ENCODE measurements at regions not wholly inside any gene's neighbourhood (a gene's known extent, or its start where the extent isn't known, plus 50 kb on each side); places are given as distances from the start of the nearest gene placed in this dataset.

DNA sequence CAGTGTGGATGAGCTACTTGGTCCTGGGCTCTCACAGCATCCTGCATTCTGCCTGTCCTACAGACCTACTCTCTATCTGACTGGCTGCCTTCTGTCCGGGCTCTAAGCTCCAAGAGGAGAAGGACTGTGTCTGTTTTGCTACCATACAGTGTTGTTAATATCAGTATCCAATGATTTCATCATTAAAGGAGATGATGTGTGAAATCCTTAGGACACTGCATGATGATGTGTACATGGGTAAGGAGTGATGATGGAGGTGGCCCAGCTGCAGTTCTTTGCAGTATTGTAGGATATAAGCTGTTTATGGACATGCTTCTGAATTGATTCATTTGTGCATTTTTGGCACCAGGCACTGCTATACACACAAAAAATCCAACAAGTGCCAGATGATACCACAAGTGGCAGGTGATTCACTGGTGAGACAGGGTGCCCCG lies 536.9 kb upstream of the CDH11 start:
- no peak for DNase-seq

DNA sequence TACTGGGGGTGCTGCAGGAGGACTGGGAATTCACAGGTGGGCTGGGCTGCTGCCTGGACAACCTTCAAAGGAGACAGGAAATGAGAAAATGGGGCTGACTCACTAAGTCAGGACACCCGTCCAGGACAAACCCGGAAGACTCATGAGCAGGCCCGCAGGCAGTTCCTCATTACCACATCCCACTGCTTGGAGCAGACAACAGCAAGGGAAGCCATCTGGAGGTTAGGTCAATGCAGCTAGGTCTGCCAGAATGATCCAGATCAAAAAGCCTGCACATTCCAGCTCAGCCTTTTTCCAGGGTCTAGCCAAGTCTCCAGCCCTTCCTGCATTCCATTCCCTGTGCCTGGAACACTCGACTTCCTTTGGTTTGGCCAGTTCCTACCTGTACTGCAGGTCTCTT lies 536.5 kb upstream of the CDH11 start:
- DNase-seq: peak; percentile 13

DNA sequence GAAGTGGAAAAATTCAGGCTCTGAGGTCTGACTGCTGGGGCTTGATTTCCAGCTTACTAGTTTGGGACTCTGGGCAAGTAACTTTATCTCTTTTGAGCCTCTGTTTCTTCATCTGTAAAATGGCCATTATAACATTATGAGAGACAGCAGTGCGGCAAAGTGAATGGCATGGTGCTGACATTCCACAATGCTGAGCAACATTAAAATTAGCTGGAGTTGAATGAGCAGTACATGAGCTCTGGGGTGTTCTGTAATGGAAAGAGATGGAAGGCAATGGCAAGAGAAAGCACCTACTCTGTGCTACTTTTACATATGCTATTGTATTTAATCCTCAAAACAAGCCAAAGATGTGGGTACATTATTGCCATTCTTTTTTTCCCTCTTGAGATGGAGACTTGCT lies 535.7 kb upstream of the CDH11 start:
- DNase-seq: no peak

DNA sequence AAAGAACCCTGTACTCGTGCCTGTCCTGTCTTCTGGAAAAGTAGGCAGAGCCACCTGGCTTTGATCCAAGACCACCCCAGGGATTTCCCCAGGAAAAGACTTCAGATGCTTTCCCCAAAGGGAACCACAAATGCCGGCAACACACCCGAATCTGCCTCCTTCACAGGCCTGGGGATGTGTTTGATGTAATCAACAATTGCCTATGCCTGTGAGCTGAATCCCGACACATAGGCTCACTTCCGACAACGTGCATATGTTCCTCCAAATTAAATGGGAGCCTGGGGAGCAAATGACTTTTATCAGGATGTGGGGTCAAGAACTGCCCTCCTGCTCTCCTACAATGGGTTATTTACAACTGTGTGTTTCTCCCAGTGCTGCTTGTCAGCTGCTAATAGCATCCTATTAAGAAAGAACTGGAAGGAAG lies 535.2 kb upstream of the CDH11 start:
- DNase-seq: no peak

DNA sequence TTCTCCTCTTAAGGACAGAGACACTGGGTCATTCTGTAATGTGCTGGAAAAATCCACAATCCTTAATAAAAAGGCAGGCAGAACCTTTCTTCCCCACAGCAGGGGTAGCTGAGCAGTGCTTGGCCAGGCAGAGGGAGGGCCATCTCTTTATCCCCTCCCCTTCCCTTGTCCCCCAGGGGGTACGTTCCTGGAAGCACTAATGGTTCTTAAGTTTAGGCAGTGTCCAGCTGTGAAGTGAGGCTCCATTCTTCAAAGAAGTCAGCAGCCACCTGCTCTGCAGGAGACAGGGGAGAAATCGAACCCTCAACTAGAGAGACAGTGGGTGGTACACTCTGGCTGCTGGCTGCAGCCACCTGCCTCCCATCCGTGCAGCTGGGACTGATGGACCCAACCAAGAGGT lies 533.9 kb upstream of the CDH11 start:
- no peak for DNase-seq

DNA sequence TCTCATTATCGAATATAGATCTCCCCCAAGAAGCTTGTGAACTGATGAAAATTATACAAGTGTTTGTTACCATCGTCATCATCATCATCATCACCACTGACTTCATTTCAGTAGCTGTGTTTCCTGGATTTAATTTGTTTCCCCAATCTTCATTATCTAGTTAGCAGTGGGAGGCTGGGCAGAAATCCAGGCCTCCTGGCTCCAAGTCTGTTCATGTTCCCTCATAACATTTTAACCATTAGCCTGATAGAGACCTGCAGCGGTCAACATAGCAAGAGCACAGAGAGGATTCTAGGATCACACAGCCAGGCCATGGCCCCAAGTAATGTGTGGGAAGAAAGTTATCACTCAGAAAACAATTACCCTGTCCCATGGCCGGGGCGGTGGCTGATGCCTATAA lies 526.2 kb upstream of the CDH11 start:
- DNase-seq: no peak

DNA sequence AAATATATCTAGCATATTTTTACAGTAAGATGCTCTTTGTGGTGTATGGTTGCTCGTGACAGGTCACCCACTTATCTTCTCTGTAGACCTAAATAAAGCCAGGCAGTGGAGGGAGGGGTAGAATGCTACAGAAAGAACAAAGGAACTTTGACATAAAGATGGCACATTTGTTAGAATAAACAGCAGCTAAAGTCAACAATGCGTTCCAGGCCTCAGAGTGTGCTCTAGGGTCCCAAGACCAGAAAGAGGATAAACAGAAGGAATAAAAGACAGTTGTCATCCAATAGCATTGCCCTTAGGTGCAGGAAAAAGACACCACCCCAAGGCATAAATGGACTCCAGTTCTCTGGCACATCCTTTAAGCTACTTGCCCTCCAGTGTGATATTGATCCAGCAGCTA lies 523.0 kb upstream of the CDH11 start:
- no peak for DNase-seq

DNA sequence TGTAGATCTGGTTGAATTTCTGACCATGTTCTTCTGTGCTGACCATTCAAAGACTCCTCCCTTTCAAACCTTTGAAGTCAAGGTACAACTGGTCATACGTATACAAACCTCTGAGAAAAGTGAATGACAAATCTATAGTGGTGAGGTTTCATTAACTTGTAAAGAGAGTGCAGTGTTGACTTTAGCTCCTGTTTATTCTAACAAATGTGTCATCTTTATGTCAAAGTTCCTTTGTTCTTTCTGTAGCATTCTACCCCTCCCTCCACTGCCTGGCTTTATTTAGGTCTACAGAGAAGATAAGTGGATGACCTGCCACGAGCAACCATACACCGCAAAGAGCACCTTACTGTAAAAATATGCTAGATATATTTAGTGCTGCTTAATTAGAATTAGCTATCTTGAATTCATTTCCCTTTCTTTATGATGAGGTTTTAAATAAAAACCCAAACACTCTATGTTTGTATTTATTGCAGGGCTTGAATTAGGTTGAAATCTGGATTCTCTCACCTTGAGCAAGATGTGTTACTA lies 520.0 kb upstream of the CDH11 start:
- DNase-seq: no peak

DNA sequence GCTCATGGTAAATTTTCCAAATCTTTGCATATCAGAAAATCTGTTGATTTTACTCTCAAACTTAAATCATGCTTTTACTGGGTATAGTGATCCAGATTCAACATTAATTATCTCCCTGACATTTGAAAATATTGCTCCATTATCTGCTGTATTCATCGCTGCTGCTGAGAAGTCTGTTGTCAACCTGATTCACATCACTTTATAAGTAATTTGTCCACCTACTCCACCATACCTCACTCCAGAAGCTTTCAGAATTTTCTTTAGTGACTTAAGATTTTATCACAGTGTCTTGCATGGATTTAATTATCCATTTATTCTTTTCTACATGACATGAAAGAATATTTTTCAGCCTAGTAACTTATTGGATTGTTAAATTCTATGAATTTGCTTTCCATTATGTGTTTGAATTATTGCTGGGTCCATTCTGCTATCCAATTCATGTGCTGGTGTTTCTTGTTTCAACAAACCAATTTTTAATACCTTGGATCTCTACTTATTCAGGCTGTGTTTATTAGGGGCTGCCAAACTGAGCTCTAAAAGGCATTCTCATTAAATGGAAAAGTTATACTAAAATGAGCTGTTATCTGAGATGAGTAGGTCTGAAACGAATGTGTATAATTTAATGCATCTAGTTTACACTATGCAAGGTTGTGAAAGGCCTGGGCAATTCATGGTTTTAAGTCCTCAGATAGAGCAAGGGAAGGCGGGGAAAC lies 519.3 kb upstream of the CDH11 start:
- no peak for DNase-seq

DNA sequence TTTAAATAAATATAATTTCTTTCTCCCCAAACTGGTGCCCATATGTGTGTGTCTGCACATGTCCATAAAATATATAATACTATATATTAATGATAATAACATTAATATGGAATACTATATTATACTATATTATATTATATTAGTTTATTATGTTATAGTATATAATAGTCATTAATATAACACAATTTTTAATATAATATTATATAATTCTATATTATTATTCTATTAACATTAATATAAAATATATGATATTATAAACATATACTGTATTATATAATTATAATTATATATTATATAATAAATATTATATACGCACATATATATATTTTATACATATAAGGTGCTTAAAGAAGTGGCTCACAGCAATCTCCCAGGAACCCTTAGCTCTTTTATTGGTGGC lies 513.0 kb upstream of the CDH11 start:
- DNase-seq: no peak

DNA sequence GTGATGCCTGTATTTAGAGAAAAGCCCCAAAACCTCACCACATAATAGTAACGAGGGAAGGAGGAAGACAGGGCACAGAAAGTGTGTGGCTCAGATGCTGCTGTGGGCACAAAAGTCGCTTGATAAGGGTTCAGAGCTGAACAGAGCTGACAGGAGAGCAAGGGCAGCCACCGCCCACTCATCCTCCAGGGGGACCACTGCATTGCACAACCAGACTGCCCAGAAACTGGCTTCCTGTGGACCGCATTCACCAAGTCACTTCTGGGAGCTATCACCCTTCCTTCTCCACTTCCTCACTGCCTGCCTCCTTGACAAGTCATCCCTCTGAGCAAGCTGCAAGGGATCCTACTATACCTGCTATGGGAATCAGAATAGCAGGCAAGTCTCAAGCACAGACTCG lies 512.4 kb upstream of the CDH11 start:
- DNase-seq: peak; percentile 56

DNA sequence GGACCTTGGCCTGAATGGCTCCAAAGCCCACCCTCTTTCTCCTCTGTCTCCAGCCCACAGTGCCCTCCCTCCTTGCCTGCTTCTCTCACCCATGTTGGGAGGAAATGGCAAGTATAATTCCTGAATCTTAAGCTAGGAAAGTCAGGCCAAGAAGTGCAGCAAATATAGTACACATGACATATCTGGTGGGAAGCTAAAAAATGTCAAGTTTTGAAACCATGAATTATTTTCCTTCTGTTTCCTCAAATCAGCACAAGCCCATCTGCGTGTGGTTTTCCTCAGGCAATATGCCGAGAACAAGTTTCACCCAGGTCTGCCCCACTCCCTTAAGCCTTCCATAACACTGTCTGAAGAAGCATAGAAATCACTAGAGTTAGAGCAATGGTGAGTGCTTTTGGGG lies 502.8 kb upstream of the CDH11 start:
- DNase-seq: peak; percentile 75

DNA sequence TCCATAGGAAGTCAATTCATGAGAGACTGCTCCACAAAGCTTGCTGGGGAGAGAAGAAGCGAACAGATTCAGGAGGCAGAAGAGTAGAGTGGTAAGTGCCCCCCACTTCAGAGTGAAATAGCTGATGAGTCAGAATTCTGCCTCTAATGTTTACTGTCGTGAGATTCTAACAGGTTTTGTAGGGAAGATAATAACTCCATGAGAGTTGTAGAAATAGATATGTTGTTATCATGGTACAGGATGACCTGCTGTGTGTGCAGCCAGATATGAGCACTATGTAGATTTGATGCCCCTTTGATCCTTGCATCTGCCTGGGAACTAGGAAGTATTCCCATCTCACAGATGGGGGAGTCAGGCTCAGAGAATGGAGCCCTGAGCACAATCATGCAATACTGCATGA lies 502.4 kb upstream of the CDH11 start:
- peak; percentile 30 for DNase-seq

DNA sequence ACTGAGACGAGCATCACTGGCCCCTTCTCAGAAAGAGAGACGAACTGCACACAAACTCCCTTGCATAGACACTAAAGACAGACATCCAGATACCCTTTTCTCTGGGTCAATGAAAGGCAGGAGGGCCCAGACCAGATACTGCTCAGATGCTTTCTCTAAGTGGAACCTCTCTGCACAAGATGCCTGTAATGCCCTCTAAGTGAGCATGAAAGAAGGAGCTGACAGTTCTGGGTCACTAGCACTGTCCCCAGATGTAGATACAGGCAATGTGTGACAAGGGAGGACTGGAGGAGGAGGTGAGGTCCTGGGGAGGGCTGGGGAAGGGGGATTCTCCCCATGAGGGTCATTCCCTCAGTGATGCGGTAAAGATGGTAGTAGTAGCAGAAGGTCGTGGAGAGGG lies 501.0 kb upstream of the CDH11 start:
- no peak for DNase-seq

DNA sequence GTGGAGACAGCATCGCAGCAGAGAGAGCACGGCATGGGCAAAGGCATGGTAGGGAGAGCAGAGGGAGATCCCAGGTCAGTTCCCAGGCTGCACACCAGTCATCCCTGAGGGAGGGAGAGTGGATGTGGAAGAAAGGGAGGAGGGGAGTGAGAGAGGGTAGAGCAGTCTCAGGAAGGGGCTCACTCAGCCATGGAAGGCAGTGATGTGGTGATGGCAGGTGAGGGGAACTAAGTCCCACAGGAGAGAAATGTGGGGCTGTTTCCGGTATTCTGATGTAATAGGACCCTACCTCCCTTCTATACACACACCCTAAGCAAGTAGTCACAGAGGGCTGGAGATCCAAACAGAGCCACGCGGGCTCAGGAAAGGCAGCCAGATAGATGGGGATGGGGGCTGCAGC lies 500.3 kb upstream of the CDH11 start:
- no peak for DNase-seq

DNA sequence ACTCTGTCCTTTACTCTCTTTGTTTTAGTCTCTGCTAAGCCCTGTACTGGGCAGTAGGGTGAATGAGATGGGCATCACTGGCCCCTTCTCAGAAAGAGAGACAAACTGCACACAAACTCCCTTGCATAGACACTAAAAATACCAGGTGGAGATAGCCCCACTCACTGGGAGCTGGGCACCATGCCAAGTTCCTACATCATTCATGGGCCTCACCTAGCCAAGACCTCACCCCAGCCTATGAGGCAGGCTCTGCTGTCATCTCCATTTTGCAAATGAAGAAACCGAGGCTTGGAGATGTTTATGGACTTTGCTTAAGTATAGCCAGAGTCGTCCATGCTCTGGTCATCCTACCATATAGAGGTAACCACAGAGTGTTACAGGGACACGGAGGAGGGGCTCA lies 499.8 kb upstream of the CDH11 start:
- no peak for DNase-seq

DNA sequence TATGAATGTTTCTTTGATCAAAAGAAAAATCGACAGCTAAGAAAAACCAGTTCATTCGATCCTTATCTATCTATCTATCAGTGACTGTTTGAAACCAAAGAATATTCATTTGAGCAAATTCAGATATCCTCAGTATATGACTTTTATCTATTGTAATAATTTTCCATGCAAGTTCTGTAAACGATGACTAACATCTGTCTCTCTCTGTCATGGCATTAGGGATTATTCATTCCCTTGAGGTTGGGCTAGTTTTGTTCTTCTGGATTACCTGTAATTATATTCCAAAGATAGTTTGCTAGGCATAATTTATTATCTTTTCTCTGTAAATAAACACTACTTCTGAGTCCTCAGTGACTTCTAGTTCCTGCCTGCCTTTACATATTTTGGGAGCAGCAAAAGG lies 497.7 kb upstream of the CDH11 start:
- no peak for DNase-seq

DNA sequence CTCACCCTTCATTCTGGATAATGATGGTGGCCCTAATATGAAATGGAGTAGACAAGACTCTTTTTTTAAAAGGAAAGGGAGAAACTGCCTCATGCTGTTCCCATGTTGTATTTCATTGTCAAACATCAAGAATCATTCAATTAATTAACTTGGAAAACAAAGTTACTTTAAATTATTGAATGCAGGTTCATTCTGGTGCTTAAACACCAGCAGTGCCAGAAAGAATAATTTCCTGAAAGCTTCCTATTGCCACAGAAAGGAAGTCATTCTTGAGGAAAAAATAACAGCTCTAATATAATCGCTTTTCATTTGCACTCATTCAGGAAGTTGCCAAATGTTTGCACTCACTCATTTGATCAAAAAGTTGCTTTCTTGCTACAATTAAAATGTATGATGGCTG lies 497.1 kb upstream of the CDH11 start:
- no peak for DNase-seq

DNA sequence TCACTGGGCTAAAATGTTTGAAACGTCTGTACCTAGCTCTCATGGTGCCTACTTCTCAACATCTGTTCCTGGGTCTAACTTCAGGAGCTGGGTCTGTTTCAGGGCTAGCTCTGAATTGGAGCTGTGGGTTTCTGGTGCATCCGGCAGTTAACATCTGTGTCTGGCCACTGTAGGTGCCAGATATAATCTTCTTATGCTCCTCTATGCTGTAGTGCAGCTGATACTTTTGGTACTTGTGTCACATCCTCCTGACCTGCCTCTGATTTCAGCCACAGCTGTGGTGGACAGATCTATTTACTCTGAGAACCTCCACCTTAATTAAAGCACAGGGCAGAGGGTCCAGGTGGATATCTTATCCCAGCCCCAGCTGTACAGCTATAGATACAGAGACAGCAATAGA lies 496.5 kb upstream of the CDH11 start:
- peak; percentile 47 for DNase-seq

DNA sequence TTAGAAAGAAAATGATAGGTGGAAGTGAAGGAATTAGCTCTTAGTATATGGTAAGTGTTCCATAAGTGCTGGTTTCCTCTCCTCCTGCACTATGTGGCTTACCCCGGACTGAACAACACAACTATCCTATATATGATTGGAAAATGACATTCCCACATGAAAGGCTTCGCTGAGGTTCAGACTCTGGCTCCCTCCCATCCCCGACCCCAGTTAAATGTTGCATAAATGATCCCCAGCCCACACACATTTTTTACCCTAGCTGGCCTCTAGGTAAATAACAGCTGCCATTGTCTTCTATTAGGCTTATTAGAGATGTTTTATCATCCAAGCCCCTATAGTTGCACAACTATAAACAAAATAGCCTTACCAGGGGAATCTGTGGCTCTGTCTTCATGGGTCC lies 495.6 kb upstream of the CDH11 start:
- no peak for DNase-seq

DNA sequence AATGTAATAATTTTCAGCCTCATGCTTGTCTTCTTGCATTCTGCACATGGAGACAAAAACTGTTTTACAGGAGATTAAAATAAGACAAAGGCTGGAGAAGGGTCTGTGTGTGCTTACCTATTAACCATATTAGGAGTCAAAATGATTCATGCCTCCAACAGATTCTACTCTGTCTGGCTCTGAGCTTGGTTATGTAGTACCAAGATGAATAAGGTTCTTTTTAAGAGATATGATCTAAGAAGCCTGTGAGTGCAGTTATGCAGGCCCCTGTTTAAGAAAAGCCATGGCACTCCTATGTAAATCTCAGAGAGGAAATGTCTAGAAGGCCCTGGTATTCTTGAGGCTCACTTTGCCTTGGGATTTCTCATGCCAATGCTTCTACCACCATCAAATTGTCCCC lies 486.6 kb upstream of the CDH11 start:
- no peak for DNase-seq

DNA sequence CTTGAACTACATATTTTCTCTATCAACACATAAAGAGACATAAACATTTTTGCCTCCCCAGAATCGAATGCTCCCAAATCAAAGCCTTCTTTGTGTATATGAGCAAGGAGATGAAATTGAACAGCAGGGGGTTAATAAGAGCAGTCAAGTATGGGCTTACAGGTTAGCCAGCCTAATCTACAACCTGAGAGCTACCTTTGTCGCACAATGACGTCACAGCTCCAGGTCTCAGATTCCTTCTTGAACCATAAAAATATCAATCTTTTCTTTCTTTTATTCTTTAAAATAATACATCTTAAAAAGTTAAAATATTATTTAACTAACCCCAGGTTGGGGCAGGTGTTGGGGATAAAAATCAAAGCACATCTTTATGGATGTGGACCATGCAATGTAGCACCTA lies 482.9 kb upstream of the CDH11 start:
- no peak for DNase-seq

DNA sequence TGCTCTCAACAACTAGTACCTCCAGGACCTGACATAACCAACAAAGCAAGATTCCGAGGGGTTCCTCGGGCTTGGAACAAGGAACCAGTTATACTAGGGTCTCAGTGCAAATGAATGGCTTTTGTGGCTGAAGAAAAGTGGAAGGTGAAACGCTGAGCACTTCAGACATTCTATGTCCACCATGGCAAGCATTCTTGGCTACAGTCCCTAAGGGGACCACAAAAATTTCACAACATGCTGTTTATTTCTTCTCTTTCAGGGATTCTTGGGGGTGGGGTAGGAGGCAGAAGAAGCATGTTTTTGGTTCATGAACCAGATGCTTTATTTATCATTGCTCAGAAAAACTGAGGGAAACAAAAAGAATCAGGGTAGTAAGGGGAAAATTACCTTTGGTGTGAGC lies 479.9 kb upstream of the CDH11 start:
- no peak for DNase-seq

DNA sequence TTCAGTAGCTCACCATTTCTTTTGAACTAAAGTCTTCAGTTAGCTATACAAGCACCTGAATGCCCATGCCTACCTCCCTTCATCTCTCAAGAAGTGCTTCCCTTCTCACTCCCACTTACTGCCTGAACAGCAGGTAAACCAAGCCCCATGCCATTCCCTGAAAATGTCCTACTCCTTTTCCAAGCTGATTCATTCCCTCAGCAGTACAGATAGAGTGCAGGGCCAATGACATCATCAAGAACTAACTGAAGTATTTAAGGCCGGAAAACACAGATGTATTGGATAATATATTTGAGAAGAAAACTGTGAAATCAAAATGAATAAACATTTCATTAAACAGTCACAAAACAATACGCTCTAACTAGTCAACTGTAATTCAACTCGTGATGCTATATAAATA lies 478.8 kb upstream of the CDH11 start:
- DNase-seq: no peak

DNA sequence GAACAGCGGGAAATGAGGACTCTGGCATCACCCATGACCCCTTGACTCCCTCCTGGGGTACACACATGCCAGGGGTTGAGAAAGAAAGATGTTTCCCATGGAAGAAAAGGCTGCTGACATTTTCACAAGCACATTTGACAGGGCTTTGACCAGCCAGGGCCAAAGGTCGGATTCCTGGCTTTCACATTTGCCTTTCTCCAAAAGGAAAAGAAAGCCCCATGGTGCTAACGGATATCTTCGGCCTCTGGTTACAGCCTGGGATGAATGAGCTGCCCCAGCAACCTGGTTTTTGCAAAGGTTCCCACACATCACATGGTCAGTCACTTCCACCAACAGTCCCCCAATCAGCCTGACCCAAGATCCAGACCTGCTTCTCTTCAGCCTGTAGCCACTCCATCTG lies 478.2 kb upstream of the CDH11 start:
- no peak for DNase-seq
